ENCODE measurements at regions not wholly inside any gene's neighbourhood (a gene's known extent, or its start where the extent isn't known, plus 50 kb on each side); places are given as distances from the start of the nearest gene placed in this dataset. TPM values are rescaled to one million over a fixed set of nuclear protein-coding genes. Genes with fewer than 3 reads are reported as not detected.
"Not testable (repeated sequence)": the region's sequence is repeated elsewhere in the genome, so short reads cannot be mapped to it uniquely, and the experiment has no call there.

- H3K27me3 Mint-ChIP-seq, result no peaks in the 10 kb centered on the region
- Histone ChIP-seq H3K27ac (ENCODE audit: low read length in 2 of 2) (no peak overlapping the region), H3K27me3 (replicated peaks in 1 of 4; ENCODE audit: control extremely low read depth in 1 of 4, control insufficient read depth in 3 of 4, insufficient read depth in 4 of 4, low read length in 3 of 4) (no peaks in the 10 kb centered on the region), H3K79me2 (ENCODE audit: control insufficient read depth, insufficient read depth, low read length) (no peaks in the 10 kb centered on the region), H3K4me1 (ENCODE audit: control insufficient read depth in 2 of 2, insufficient read depth in 2 of 2, low read length in 2 of 2) (no peaks in the 10 kb centered on the region), H3K9me3 (ENCODE audit: control extremely low read depth in 1 of 3, control insufficient read depth in 2 of 3, insufficient read depth in 1 of 3, low read length in 2 of 3) (no peaks in the 10 kb centered on the region), H3K4me3 (ENCODE audit: control extremely low read depth in 1 of 5, extremely low read depth in 1 of 5, insufficient read depth in 1 of 5, low read depth in 2 of 5, low read length in 4 of 5) (no peak overlapping the region), H3K36me3 (replicated peaks in 1 of 2; ENCODE audit: control extremely low read depth in 1 of 2, control insufficient read depth in 1 of 2, extremely low read depth in 1 of 2, insufficient read depth in 2 of 2, low read length in 1 of 2) (no peaks in the 10 kb centered on the region), H4K20me1 (ENCODE audit: control insufficient read depth, insufficient read depth, low read length, poor library complexity, severe bottlenecking) (no peaks in the 10 kb centered on the region), H2AFZ (ENCODE audit: insufficient read depth, low read depth, low read length, poor library complexity, severe bottlenecking) (no peak overlapping the region), H3K4me2 (replicated peaks; ENCODE audit: low read depth, low read length, poor library complexity, severe bottlenecking) (no peak overlapping the region), H3K9ac (ENCODE audit: low read length) (no peak overlapping the region)
- H3K4me3 Mint-ChIP-seq, result no peak overlapping the region
- POLR2A ChIA-PET, result no interaction called here
- WGBS (ENCODE audit: insufficient coverage), result 91% methylated on average over 4 of the region's 5 CpGs
- intact Hi-C loops (cut with micrococcal nuclease), result no loop called here
- ATAC-seq (ENCODE audit: low read depth) (no peak), DNase-seq (no peak)
- no peaks in the 10 kb centered on the region for H3K4me1 Mint-ChIP-seq
- TF ChIP-seq EZH2 (IDR thresholded peaks at IDR 0.05; ENCODE audit: borderline replicate concordance, insufficient read depth, low read depth, low read length, poor library complexity, severe bottlenecking), result no peak
- no peak for TF ChIP-seq CTCF (IDR thresholded peaks at IDR 0.05)
- H3K27ac Mint-ChIP-seq, result no peak overlapping the region
- H3K9me3 Mint-ChIP-seq (ENCODE audit: insufficient read depth), result peaks cover 2% of the 10 kb centered on the region
- CTCF ChIA-PET, result no interaction called here
These were observed 408.4 kb downstream of the NTRK2 start for GRCh38 chr9:85077944-85078343.

GRCh38 chr9:85077146-85077545, 407.6 kb downstream of the NTRK2 start:
- CTCF ChIA-PET; H3K27ac Mint-ChIP-seq; H3K9me3 Mint-ChIP-seq (ENCODE audit: insufficient read depth); H3K79me2 ChIP-seq (ENCODE audit: control insufficient read depth, insufficient read depth, low read length); H3K9ac ChIP-seq (ENCODE audit: low read length); H3K27me3 Mint-ChIP-seq; H3K4me1 Mint-ChIP-seq; H3K27me3 ChIP-seq (replicated peaks in 1 of 4; ENCODE audit: control extremely low read depth in 1 of 4, control insufficient read depth in 3 of 4, insufficient read depth in 4 of 4, low read length in 3 of 4); H3K4me2 ChIP-seq (replicated peaks; ENCODE audit: low read depth, low read length, poor library complexity, severe bottlenecking); H4K20me1 ChIP-seq (ENCODE audit: control insufficient read depth, insufficient read depth, low read length, poor library complexity, severe bottlenecking); H3K4me3 ChIP-seq (ENCODE audit: control extremely low read depth in 1 of 5, extremely low read depth in 1 of 5, insufficient read depth in 1 of 5, low read depth in 2 of 5, low read length in 4 of 5); DNase-seq; H3K4me1 ChIP-seq (ENCODE audit: control insufficient read depth in 2 of 2, insufficient read depth in 2 of 2, low read length in 2 of 2); ATAC-seq (ENCODE audit: low read depth); H2AFZ ChIP-seq (ENCODE audit: insufficient read depth, low read depth, low read length, poor library complexity, severe bottlenecking); H3K36me3 ChIP-seq (replicated peaks in 1 of 2; ENCODE audit: control extremely low read depth in 1 of 2, control insufficient read depth in 1 of 2, extremely low read depth in 1 of 2, insufficient read depth in 2 of 2, low read length in 1 of 2); intact Hi-C loops (cut with micrococcal nuclease); POLR2A ChIA-PET; H3K4me3 Mint-ChIP-seq; H3K27ac ChIP-seq (ENCODE audit: low read length in 2 of 2); H3K9me3 ChIP-seq (ENCODE audit: control extremely low read depth in 1 of 3, control insufficient read depth in 2 of 3, insufficient read depth in 1 of 3, low read length in 2 of 3): not testable (repeated sequence)
- 73% methylated on average over 13 of the region's 23 CpGs for WGBS (ENCODE audit: insufficient coverage)

Small RNAs in the stretch of these regions (small RNA-seq; reads per million reads assigned to genes)
- gene UBE2V1P10 (ENCODE audit: insufficient read length, low read depth, low replicate concordance), result not detected

All from B cell (primary cell).